ENCODE measurements at regions not wholly inside any gene's neighbourhood (a gene's known extent, or its start where the extent isn't known, plus 50 kb on each side); places are given as distances from the start of the nearest gene placed in this dataset.

- 81 to 85% methylated on average over 4 of the region's 4 CpGs for WGBS, 2 donors
- no peak for TF ChIP-seq CTCF (IDR thresholded peaks at IDR 0.05)
- DNase-seq (no peak), FAIRE-seq (no peak), ATAC-seq (no peak)
- Histone ChIP-seq H3K27ac (no peak overlapping the region), H3K36me3 (no peaks in the 10 kb centered on the region), H3K9me3 (no peaks in the 10 kb centered on the region), H3K4me3 (no peak overlapping the region), H3K4me1 (no peaks in the 10 kb centered on the region), H3K27me3 (peaks cover 0 to 4% (median 0%) of the 10 kb centered on the region in 4 donors)
- intact Hi-C loops (cut with DNase I): no loop called here
Measured at GRCh38 chr3:150090006-150090405, 119.3 kb upstream of the PFN2 start.

- TF ChIP-seq CTCF (IDR thresholded peaks at IDR 0.05): no peak
- no peak overlapping the region for H3K27ac ChIP-seq
- FAIRE-seq (no peak), ATAC-seq (no peak), DNase-seq (no peak)
- no peak overlapping the region for H3K4me3 ChIP-seq
- 83 to 85% methylated on average over 1 of the region's 1 CpG for WGBS, 2 donors
- no peaks in the 10 kb centered on the region for H3K9me3 ChIP-seq
- no peaks in the 10 kb centered on the region for H3K4me1 ChIP-seq
- intact Hi-C loops (cut with DNase I): no loop called here
- H3K27me3 ChIP-seq: peaks cover 0 to 4% (median 0%) of the 10 kb centered on the region in 4 donors
- H3K36me3 ChIP-seq: no peaks in the 10 kb centered on the region
Measured at GRCh38 chr3:150084128-150084527, 113.4 kb upstream of the PFN2 start.

GRCh38 chr3:150083655-150084042 lies 113.0 kb upstream of the PFN2 start:
- FAIRE-seq (peak; percentile 47), ATAC-seq (no peak), DNase-seq (no peak)
- Histone ChIP-seq H3K36me3 (no peaks in the 10 kb centered on the region), H3K4me1 (no peaks in the 10 kb centered on the region), H3K27me3 (peaks cover 0 to 4% (median 0%) of the 10 kb centered on the region in 4 donors), H3K9me3 (no peaks in the 10 kb centered on the region), H3K4me3 (no peak overlapping the region), H3K27ac (no peak overlapping the region)
- no peak for TF ChIP-seq CTCF (IDR thresholded peaks at IDR 0.05)
- WGBS, 2 donors: 56 to 59% methylated on average over 8 of the region's 8 CpGs
- intact Hi-C loops (cut with DNase I): no loop called here

GRCh38 chr3:150082898-150083654 lies 112.4 kb upstream of the PFN2 start:
- no peak for FAIRE-seq
- TF ChIP-seq CTCF (IDR thresholded peaks at IDR 0.05): no peak
- no peak for DNase-seq
- H3K9me3 ChIP-seq: no peaks in the 10 kb centered on the region
- no peak for ATAC-seq
- no peaks in the 10 kb centered on the region for H3K36me3 ChIP-seq
- H3K27me3 ChIP-seq: peaks cover 0 to 4% (median 0%) of the 10 kb centered on the region in 4 donors
- no peaks in the 10 kb centered on the region for H3K4me1 ChIP-seq
- WGBS, 2 donors: 64 to 74% methylated on average over 2 of the region's 2 CpGs
- H3K27ac ChIP-seq: no peak overlapping the region
- no peak overlapping the region for H3K4me3 ChIP-seq
- intact Hi-C loops (cut with DNase I): no loop called here

- Histone ChIP-seq H3K36me3 (no peaks in the 10 kb centered on the region), H3K9me3 (no peaks in the 10 kb centered on the region), H3K27ac (no peak overlapping the region), H3K27me3 (no peaks in the 10 kb centered on the region), H3K4me3 (no peak overlapping the region), H3K4me1 (no peaks in the 10 kb centered on the region)
- ATAC-seq (no peak), DNase-seq (no peak), FAIRE-seq (no peak)
- no peak for TF ChIP-seq CTCF (IDR thresholded peaks at IDR 0.05)
- intact Hi-C loops (cut with DNase I): no loop called here
- 92 to 94% methylated on average over 4 of the region's 4 CpGs for WGBS, 2 donors
Measured at GRCh38 chr3:150081084-150081483, 110.4 kb upstream of the PFN2 start.
